ENCODE measurements at regions not wholly inside any gene's neighbourhood (a gene's known extent, or its start where the extent isn't known, plus 50 kb on each side); places are given as distances from the start of the nearest gene placed in this dataset.
"Not testable (repeated sequence)": the region's sequence is repeated elsewhere in the genome, so short reads cannot be mapped to it uniquely, and the experiment has no call there.

DNA sequence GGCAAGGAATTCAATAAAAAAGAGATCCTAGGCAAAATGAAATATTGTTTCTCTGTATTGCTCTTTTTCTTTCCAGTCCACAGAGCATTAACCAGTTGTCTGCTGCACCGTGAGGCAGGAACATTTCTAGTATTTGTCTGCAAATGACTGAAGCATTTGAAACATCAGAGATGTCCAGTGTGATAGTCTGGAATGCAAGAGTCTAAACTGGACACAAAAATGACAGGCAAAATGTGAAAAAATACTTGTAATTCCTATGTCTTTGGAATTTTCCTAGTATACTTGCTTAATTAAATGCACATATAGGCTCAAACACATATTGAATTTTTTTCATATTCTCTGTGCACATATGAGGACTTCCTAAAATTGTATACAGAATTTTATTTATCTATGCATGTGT lies 120.5 kb upstream of the SPATS2L start:
- intact Hi-C loops (cut with DNase I), result no loop called here
- no peak for DNase-seq (ENCODE audit: low spot score)
- ATAC-seq, result no peak

DNA sequence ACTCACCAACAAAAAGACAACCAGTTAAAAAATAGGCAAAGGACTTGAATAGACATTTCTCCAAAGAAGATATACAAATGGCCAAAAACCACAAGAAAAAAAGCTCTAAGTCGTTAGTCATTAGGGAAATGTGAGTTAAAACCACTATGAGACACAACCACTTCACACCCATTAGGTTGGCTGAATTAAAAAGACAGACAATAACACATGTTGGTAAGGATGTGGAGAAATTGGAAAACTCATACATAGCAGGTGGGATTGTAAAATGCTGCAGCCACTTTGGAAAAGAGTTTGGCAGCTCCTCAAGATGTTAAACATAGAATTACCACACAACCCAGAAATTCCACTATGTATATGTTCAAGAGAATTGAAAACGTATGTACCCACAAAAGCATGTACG lies 117.6 kb upstream of the SPATS2L start:
- DNase-seq (ENCODE audit: low spot score), result no peak
- ATAC-seq, result no peak
- intact Hi-C loops (cut with DNase I), result no loop called here

DNA sequence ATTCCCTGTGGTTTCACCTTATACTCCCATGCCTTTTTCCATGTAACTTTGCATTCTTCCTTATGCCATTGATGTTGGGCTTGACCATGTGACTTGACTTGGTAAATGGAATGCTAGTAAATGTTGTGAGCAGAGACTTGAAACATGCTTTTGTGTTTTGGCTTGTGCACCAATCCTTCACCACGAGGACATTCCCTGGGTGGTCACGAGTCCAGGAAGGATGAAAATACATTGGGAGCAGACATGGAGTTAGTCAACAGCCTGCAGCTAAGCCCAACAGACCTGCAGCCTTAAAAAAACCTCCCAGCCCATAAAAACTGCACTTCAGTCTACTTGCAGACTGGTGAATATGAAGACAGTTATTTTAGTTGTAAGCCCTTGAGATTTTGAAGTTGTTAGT lies 116.5 kb upstream of the SPATS2L start:
- intact Hi-C loops (cut with DNase I), result no loop called here
- ATAC-seq (no peak), DNase-seq (ENCODE audit: low spot score) (no peak)

DNA sequence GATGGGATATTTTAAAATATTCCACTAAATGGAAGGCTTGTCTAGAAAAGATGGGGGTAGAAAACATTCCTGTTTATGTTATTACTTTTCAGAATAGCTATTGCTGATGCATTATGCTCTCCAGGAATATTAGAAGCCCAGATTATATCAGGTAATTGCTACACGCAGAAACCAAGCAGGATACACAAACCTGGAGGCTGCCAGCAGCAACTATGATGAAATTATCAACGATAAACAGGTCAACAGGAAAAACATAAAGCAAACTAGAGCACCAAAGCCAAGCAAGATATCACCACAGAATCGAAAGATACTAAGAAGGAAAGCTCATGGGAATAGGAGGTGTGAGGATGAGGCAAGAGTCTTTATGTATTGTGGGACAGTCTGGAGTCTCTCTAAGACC lies 113.2 kb upstream of the SPATS2L start:
- intact Hi-C loops (cut with DNase I), result no loop called here
- DNase-seq (ENCODE audit: low spot score) (no peak), ATAC-seq (no peak)

DNA sequence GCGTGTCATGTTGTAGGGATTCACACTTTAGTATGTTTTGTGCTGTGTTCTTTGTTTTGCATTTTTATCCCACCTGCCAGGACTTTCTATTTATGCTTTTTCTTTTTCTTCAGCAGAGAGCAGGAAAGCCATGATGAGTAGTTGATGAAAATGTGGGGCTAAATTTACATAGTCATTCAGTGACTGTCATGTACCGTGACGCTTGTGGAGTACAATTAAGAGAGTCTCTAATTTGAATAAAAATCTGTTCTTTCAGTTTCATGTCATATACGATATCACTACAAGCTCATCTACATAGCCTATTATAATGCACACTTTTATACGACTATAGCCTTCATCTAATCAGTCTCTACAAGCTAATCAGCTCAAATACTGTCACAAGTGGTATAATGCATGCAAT lies 112.7 kb upstream of the SPATS2L start:
- intact Hi-C loops (cut with DNase I), result no loop called here
- no peak for DNase-seq (ENCODE audit: low spot score)
- no peak for ATAC-seq

DNA sequence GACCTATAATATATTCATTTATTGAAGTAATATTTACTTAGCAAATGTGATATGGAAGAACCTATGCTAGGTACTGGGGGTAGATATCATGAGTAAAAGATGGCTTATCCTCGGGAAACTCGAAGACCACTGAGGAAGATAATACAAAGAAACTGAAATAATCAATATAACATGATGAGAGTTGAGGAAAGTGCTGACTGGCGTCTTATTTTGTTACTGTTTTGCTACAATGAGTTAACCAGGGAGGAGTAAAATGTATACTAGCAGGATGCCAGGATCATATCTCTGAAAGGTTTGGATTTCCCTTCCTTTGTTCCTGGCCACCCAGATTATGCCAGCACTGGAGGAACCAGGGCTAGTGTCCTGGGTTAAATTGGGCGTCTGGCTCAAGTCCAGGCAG lies 111.7 kb upstream of the SPATS2L start:
- intact Hi-C loops (cut with DNase I), result no loop called here
- DNase-seq (ENCODE audit: low spot score) (no peak), ATAC-seq (no peak)

DNA sequence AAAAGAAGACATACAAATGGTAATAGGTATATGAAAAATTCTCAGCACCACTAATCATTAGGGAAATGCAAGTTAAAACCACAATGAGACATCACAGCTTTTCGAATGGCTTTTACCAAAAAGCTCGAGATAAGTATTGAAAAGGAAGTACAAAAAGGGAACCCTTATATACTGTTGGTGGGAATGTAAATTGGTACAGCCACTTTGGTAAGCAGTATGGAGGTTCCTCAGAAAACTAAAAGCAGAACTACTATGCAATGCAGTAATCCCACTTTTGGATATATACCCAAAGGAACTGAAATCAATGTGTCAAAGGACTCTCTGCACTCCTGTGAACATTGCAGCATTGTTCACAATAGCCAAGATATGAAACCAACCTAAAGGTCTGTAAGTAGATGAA lies 107.5 kb upstream of the SPATS2L start:
- DNase-seq (ENCODE audit: low spot score), result no peak
- ATAC-seq, result peak; percentile 38
- intact Hi-C loops (cut with DNase I), result no loop called here

DNA sequence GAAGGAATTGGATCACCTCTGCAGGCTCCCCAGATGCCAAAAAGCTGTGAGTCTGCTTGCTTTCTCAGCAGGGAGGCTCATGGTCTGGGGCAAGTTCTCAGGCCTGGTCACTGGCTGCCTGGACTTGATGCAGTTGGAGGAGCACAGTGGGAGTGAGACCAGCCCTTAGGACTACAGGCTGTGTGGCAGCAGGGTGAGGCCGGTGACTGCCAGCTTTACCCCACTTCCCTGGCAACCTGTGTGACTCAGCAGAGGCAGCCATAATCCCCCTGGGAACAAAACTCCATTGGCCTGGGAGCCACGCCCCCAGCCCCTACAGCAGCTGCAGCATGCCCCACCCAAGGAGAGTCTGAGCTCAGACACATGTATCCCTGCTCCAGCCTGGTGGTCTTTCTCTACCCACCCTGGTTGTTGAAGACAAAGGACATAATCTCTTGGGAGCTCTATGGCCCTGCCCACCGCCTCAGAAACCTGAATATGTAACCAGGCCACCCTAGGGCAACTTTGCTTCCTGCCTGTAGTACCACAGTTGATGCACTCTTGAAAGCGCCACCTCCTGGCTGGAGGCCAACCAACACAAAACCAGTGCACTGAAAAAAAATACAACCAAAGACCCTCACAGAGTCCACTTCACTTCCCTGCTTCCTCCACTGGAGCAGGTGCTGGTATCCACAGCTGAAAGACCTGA lies 106.8 kb upstream of the SPATS2L start:
- intact Hi-C loops (cut with DNase I), result no loop called here
- DNase-seq (ENCODE audit: low spot score) (no peak), ATAC-seq (no peak)

DNA sequence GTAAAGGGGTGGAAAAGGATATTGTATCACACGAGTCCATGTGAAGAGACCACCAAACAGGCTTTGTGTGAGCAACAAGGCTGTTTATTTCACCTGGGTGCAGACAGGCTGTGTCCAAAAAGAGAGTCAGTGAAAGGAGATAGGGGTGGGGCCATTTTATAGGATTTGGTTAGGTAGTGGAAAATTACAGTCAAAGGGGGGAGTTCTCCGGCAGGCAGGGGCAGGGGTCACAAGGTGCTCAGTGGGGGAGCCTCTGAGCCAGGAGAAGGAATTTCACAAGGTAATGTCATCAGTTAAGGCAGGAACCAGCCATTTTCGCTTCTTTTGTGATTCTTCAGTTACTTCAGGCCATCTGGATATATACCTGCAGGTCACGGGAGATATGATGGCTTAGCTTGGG lies 104.7 kb upstream of the SPATS2L start:
- ATAC-seq; intact Hi-C loops (cut with DNase I); DNase-seq (ENCODE audit: low spot score): not testable (repeated sequence)

DNA sequence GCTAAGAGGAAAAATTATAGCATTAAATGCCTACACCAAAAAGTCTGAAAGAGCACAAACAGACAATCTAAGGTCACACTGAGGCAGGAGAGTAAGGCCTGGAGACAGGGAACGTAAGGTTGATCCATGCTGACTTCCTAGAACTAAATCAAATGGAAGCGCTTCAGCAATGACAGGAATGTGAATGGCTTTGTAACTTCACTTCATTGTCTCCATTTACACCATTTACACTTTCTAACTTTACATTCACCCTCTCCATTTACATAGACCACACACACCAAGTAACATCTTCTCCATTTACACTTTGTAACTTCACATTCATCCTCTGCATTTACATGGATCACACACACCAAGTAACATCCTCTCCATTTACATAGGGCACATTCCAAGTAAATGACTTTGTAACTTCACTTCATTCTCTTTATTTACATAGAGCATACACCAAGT lies 103.1 kb upstream of the SPATS2L start:
- intact Hi-C loops (cut with DNase I), result no loop called here
- DNase-seq (ENCODE audit: low spot score), result no peak

DNA sequence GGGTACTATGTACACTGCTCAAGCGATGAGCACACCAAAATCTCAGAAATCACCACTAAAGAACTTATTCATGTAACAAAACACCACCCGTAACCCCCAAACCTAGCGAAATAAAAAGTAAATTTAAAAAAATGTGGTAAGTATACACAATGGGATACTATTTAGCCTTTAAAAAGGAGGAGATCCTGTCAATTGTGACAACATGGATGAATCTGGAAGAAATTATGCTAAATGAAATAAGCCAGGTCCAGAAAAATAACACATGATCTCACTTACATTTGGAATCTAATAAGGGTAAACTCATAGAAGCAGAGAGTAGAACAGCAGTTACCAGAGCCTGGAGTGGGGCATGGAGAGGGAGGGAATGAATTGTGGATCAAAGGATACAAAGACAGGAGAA lies 98.5 kb upstream of the SPATS2L start:
- ATAC-seq (no peak), DNase-seq (ENCODE audit: low spot score) (no peak)
- intact Hi-C loops (cut with DNase I), result no loop called here

More for the DNA sequence above, 103.1 kb upstream of the SPATS2L start:
- ATAC-seq, result no peak

DNA sequence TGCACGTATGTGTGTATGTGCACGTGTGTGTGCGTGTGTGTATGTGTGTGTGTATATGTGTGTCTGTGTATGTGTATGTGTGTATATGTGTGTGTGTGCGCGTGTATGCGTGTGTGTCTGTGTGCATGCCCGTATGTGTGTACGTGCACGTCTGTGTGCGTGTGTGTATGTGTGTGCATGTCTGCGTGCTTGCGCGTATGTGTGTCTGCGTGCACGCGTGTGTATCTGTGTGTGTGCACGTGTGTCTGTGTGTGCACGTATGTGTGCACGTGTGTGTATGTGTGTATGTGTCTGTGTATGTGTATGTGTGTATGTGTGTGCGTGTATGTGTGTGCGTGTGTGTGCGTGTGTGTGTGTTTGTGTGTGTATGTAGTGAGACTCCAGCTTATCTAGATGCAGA lies 97.5 kb upstream of the SPATS2L start:
- ATAC-seq, result no peak
- no peak for DNase-seq (ENCODE audit: low spot score)
- intact Hi-C loops (cut with DNase I), result no loop called here

DNA sequence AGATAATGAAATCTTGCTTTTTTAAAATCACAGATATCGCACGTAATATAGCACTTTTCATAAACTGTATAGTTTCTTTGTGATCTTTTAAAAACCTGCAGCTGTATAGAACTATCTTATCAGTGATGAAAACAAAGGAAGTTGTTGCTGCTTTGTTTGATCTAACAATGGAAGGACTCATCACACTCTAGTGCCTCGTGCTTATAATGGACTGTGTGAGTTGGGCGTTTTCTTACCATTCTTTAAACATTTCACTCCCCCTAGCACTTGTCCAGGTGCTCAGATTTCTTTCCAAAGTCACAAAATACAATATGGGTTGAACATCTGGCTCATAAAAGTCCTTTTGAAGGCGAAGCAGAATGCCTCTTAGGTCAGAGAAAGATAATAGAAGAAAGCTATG lies 94.8 kb upstream of the SPATS2L start:
- intact Hi-C loops (cut with DNase I), result no loop called here
- DNase-seq (ENCODE audit: low spot score), result no peak
- no peak for ATAC-seq

DNA sequence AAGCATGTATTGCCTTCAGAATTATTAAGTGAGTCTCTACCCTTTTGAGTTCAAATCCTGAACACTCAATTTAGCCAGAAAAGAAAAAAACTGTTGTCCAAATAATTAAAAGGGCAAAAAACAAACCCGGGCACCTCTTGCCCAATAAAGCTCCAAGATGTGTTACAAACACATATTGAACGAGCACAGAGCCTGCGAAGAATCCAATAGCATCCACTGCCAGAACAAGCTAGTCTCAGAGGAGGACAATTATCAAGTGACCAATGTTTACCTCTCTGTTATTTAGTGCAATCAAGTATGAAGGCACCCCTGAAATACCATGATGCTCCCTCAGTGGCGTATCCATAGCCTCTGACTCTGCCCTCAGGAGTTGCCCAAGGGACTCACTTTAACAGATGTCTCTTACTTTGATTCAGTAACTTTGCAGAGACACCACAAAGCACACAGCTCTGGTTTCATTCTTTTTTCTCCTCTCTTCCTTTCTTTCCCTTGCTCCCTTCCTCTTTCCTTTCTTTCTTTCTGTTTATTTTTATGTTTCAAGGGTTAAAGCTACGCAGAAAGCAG lies 93.5 kb upstream of the SPATS2L start:
- no peak for DNase-seq (ENCODE audit: low spot score)
- intact Hi-C loops (cut with DNase I), result no loop called here
- no peak for ATAC-seq

DNA sequence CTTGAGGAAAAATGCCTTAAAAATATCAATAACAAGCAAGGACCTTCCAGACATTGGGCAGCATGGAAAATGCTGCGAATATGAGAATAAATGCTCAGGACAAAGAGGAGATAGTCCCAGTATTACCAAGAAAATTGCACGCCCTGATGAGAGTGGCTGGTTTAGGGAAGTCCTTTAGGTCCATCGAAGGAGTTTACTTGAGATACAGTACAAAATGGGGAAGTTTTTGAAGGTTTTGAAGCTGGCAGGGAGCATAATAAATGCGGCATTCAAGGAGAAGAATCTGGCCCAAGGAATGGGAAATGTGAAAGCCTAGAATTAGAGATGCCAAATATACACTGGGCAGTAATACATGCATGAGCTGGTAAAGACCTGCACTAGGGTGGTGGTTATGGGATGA lies 90.2 kb upstream of the SPATS2L start:
- ATAC-seq (no peak), DNase-seq (ENCODE audit: low spot score) (no peak)
- intact Hi-C loops (cut with DNase I), result no loop called here

DNA sequence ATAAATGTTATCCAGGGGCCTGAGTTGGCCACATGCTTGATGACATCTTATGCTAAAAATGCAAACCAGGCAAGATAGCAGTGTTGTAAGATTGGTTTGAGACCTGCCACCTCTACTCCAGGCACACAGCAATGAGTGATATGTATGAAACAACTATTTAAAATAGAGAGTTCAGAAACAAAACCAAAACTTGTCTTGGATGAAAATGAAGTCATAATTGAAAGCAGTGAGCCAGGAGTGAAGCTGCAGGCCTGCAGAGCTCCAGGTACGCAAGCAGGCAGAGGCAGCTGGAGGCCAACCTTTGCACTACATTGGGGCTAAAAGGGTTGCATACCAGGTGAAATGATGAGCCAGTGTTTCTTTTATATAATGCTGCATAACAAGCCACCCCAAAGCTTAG lies 89.2 kb upstream of the SPATS2L start:
- DNase-seq (ENCODE audit: low spot score) (no peak), ATAC-seq (no peak)
- intact Hi-C loops (cut with DNase I), result no loop called here

DNA sequence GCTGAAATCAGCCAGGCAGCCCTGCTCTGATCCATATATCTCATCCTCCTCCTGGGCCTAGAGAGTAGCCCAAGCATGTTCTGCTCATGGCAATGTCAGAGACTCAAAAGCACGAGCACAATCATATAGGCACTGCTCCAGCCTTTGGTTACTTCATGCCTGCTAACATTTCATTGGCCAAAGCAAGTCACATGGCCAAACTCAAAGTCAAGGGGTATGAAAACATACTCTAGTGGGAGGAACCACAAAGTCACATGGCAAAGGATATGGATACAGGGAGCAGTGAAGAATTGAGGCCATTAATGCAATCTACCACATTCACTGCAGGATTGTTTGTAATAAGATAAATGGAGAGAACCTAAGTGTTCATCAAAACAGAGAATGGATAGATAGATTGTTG lies 87.8 kb upstream of the SPATS2L start:
- ATAC-seq (no peak), DNase-seq (ENCODE audit: low spot score) (no peak)
- intact Hi-C loops (cut with DNase I), result no loop called here

DNA sequence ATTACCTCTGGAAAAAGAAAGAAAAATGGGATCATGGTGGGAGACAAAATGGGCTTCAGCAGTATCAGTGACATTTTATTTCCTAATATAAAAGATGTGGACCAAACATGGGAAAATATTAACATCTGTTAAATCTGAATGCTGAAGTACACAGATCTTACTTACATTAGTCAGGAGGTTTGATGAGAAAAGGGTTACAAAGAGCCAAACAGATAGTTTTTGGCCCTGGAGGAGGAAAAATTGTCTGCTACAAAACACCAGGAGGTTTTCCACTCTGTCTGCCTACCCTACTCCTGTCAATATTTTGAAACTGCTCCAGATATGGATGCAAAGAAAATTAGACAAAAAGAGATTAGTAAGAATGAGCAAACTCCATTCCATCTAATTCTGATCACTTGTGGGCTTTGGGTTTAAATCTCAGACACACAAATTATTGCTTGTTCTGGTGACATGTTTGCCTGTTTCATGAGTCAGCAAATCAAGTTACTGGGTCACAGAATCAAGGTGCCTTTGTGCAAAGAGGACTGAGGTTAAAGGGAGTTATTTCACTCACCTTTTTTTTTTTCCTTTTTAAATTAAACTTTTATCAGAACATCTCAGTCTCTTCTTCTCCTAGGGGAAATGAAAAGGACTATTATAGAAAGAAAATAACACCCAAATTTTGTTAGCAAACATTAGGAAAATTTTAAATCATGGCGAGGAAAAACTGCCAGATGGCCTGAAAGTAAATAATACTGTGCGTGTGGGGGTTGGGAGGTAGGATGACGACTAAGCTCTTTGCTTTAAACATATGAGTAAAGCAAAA lies 87.0 kb upstream of the SPATS2L start:
- intact Hi-C loops (cut with DNase I), result no loop called here

DNA sequence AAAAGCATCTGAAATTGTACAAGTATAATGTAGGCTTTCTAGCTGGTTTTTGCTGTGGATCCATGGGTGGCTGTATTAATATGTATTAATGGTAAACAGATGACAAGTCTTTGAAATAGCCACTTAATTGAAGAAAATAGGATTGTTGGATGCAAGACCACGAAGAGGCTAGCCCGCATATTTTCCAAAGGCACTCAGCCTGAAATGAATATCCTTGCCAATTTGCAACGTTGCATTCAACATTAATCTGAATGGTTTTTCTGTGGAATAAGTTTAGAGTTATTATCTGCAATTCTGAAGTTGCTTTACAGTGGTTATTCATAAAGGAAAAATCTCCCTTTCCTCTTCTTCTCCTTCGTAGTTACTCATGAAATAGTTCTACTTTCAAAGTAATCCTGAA lies 86.2 kb upstream of the SPATS2L start:
- intact Hi-C loops (cut with DNase I), result no loop called here
- DNase-seq (ENCODE audit: low spot score) (no peak), ATAC-seq (no peak)

More for the DNA sequence above, 87.0 kb upstream of the SPATS2L start:
- no peak for ATAC-seq
- no peak for DNase-seq (ENCODE audit: low spot score)
